Caco-2 (cell line): ENCODE measurements at regions not wholly inside any gene's neighbourhood (a gene's known extent, or its start where the extent isn't known, plus 50 kb on each side); places are given as distances from the start of the nearest gene placed in this dataset.

ENCODE experiments used
- BruUV-seq: library from RNA; stranded (reverse); fragments of 400-500 nt; replicated peaks from 2 replicates; lab custom pipeline; 2021; lab: Mats Ljungman, UMichigan
- CTCF ChIA-PET: fragments of 300-600 bp; sonication (Branson Sonifier 250); formaldehyde crosslinking; loops from one replicate; lab custom pipeline; 2022; ENCODE audit warnings: antibody characterized with exemption; lab: Charles Lee
- POLR2A ChIA-PET: fragments of 300-600 bp; sonication (Branson Sonifier 250); formaldehyde crosslinking; loops from one replicate; lab custom pipeline; 2022; ENCODE audit warnings: antibody characterized with exemption; lab: Charles Lee
- DNase-seq, 2 experiments: peaks; one replicate each; pipeline versions ENCODE4 v3.0.0 to v3.0.0-alpha.2; 2020 to 2022
- H3K27me3 ChIP-seq: replicated peaks from 2 replicates; pipeline ENCODE4 v1.6.0; 2011; ENCODE audit warnings: low read length; ENCODE audit not compliant: control insufficient read depth, insufficient read depth
- H3K36me3 ChIP-seq: 2 replicates; pipeline ENCODE4 v1.5.1; 2011; ENCODE audit warnings: low read length; ENCODE audit not compliant: control insufficient read depth, insufficient read depth
- H3K4me1 ChIP-seq: fragments of 250-450 bp; sonication (Bioruptor Pico); 2 replicates; pipeline ENCODE4 v1.5.1; 2020; ENCODE audit warnings: mild to moderate bottlenecking
- H3K4me3 ChIP-seq: 2 replicates; pipeline ENCODE4 v1.5.1; 2011; ENCODE audit warnings: low read depth, mild to moderate bottlenecking, control low read depth, low read length
- H3K9me3 ChIP-seq: fragments of 250-450 bp; sonication (Bioruptor Pico); 2 replicates; pipeline ENCODE4 v1.5.1; 2020; ENCODE audit warnings: mild to moderate bottlenecking, moderate library complexity
- H3K27ac Mint-ChIP-seq: one replicate; pipeline ENCODE4 v1.8.0; 2022; ENCODE audit warnings: mixed read lengths; ENCODE audit not compliant: unreplicated experiment
- H3K27me3 Mint-ChIP-seq: one replicate; pipeline ENCODE4 v1.8.0; 2022; ENCODE audit warnings: mixed read lengths; ENCODE audit not compliant: insufficient read depth, unreplicated experiment
- H3K36me3 Mint-ChIP-seq: one replicate; pipeline ENCODE4 v1.8.0; 2022; ENCODE audit warnings: mild to moderate bottlenecking, mixed read lengths; ENCODE audit not compliant: insufficient read depth, unreplicated experiment
- H3K4me1 Mint-ChIP-seq: one replicate; pipeline ENCODE4 v1.8.0; 2022; ENCODE audit warnings: low read depth, mixed read lengths; ENCODE audit not compliant: unreplicated experiment
- H3K4me3 Mint-ChIP-seq: one replicate; pipeline ENCODE4 v1.8.0; 2022; ENCODE audit warnings: mild to moderate bottlenecking, moderate library complexity, mixed read lengths; ENCODE audit not compliant: unreplicated experiment
- H3K9me3 Mint-ChIP-seq: one replicate; pipeline ENCODE4 v1.8.0; 2022; ENCODE audit warnings: mixed read lengths; ENCODE audit not compliant: unreplicated experiment
- intact Hi-C: fragments of 100-400 bp; cut with micrococcal nuclease; formaldehyde crosslinking; loops from one replicate; pipeline ENCODE4 v1.10.0; 2022; ENCODE audit not compliant: unreplicated experiment
- TF ChIP-seq, protein P1 (sequence below), 2 experiments: fragments of 200-600 bp in 1 of 2; IDR thresholded peaks; 1 replicate in 1 of 2; 2 replicates in 1 of 2; pipeline versions ENCODE4 v1.5.1 to v1.8.0; 2011 to 2022; ENCODE audit warnings: antibody characterized with exemption in 1 of 2, control low read depth in 1 of 2, inconsistent platforms in 1 of 2, low read depth in 1 of 2, low read length in 1 of 2, mild to moderate bottlenecking in 1 of 2, moderate library complexity in 1 of 2; ENCODE audit not compliant: insufficient read depth in 1 of 2, severe bottlenecking in 1 of 2, unreplicated experiment in 1 of 2

DNA sequence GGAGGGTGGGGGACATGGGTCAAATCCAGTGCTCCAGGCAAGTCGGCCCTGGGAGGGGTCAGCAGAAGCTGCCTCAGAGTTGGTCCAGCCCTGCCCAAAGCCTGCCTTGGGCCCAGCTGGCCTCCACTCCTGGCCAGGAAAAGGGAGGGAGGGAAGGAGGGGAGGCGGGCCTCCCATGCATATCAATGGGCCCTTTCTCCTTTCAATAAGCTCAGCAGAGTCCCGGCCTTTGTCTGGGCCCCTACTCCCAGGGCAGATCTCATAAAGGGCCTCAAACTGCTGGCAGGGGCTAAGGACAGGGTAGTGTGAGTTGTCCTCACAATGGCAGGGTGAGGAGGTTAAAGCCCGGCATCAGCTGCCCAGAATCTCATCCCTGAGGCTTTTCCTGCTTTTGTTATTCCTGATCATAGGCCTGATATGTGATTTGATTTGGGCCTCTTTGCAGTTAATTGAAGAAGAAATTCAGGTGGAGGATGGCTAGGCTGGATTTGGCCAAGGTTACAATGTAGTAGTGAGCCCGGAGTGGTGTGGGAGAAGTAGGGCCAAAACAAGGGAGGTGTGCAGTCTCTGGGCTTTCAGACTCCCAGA, 121.1 kb upstream of the ATP6AP2 start:
- Histone ChIP-seq H3K36me3 (no peaks in the 10 kb centered on the region), H3K4me3 (no peak overlapping the region), H3K4me1 (no peaks in the 10 kb centered on the region), H3K27me3 (no peaks in the 10 kb centered on the region), H3K9me3 (no peaks in the 10 kb centered on the region)
- Mint-ChIP-seq H3K4me1 (no peaks in the 10 kb centered on the region), H3K27me3 (no peaks in the 10 kb centered on the region), H3K9me3 (peaks cover 6% of the 10 kb centered on the region), H3K4me3 (no peak overlapping the region), H3K27ac (no peak overlapping the region), H3K36me3 (no peaks in the 10 kb centered on the region)
- no TSS peak for BruUV-seq
- intact Hi-C loops = loop anchor here (10.0 kb wide), 1 partner anchor 195 kb away; no protein-coding TSS in a partner anchor
- CTCF ChIA-PET = no interaction called here
- no peak for DNase-seq
- TF ChIP-seq, protein P1, sequence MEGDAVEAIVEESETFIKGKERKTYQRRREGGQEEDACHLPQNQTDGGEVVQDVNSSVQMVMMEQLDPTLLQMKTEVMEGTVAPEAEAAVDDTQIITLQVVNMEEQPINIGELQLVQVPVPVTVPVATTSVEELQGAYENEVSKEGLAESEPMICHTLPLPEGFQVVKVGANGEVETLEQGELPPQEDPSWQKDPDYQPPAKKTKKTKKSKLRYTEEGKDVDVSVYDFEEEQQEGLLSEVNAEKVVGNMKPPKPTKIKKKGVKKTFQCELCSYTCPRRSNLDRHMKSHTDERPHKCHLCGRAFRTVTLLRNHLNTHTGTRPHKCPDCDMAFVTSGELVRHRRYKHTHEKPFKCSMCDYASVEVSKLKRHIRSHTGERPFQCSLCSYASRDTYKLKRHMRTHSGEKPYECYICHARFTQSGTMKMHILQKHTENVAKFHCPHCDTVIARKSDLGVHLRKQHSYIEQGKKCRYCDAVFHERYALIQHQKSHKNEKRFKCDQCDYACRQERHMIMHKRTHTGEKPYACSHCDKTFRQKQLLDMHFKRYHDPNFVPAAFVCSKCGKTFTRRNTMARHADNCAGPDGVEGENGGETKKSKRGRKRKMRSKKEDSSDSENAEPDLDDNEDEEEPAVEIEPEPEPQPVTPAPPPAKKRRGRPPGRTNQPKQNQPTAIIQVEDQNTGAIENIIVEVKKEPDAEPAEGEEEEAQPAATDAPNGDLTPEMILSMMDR (IDR thresholded peaks at IDR 0.05; ENCODE audit: insufficient read depth in 1 of 2, low read depth in 1 of 2, low read length in 1 of 2, severe bottlenecking in 1 of 2, unreplicated experiment in 1 of 2) = no peak
- POLR2A ChIA-PET = no interaction called here

DNA sequence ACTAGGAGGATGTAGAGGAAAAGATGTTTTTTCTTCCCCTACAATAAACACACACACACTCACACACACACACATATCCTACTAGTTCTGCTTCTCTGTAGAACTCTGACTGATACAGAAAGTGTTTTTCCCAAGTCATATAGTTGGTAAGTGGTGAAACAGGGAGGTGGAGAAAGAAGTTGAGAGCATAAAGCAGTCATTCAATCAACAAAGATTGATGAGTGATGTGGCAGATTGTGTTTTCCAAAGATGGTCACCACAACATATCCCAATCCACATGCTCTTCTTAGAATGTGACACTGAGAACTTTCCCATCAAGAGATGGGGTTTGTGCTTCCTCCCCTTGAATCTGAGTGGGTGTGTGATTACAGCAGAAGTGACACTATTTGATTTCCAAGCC, 123.4 kb upstream of the ATP6AP2 start:
- ChIA-PET POLR2A (no interaction called here), CTCF (no interaction called here)
- intact Hi-C loops = no loop called here
- Mint-ChIP-seq H3K27ac (no peak overlapping the region), H3K9me3 (peaks cover 8% of the 10 kb centered on the region), H3K36me3 (no peaks in the 10 kb centered on the region), H3K27me3 (no peaks in the 10 kb centered on the region), H3K4me1 (no peaks in the 10 kb centered on the region), H3K4me3 (no peak overlapping the region)
- no TSS peak for BruUV-seq
- TF ChIP-seq, protein P1 (IDR thresholded peaks at IDR 0.05; ENCODE audit: insufficient read depth in 1 of 2, low read depth in 1 of 2, low read length in 1 of 2, severe bottlenecking in 1 of 2, unreplicated experiment in 1 of 2) = no peak
- no peaks in the 10 kb centered on the region for H3K4me1 ChIP-seq
- H3K9me3 ChIP-seq = no peaks in the 10 kb centered on the region
- H3K27me3 ChIP-seq = no peaks in the 10 kb centered on the region
- no peaks in the 10 kb centered on the region for H3K36me3 ChIP-seq
- no peak overlapping the region for H3K4me3 ChIP-seq
- no peak for DNase-seq

DNA sequence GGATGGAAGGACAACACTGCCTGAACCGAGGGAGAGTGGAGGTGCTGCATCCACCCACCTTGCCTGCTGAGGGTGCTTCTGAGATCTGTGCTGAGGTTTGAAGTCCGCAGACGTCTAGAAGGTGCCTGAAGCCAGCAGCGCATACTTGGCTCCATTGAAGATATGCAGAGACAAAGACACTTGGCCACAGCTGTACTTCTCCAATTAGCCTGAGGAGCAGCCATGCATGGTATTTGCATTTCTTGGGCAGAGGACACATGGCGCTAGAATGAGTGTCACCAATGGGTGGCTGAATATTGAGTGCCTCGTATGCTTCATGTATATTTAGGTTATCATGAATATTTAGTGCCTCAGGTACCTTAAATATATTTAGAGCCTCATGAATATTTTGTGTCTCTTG, 128.7 kb upstream of the ATP6AP2 start:
- BruUV-seq = no TSS peak
- Histone ChIP-seq H3K4me3 (no peak overlapping the region), H3K4me1 (no peaks in the 10 kb centered on the region), H3K9me3 (no peaks in the 10 kb centered on the region), H3K27me3 (no peaks in the 10 kb centered on the region), H3K36me3 (no peaks in the 10 kb centered on the region)
- intact Hi-C loops = no loop called here
- Mint-ChIP-seq H3K4me3 (no peak overlapping the region), H3K4me1 (no peaks in the 10 kb centered on the region), H3K36me3 (no peaks in the 10 kb centered on the region), H3K27ac (no peak overlapping the region), H3K9me3 (peaks cover 8% of the 10 kb centered on the region), H3K27me3 (peaks cover 2% of the 10 kb centered on the region)
- TF ChIP-seq, protein P1 (IDR thresholded peaks at IDR 0.05; ENCODE audit: insufficient read depth in 1 of 2, low read depth in 1 of 2, low read length in 1 of 2, severe bottlenecking in 1 of 2, unreplicated experiment in 1 of 2) = no peak
- CTCF ChIA-PET = no interaction called here
- POLR2A ChIA-PET = no interaction called here
- no peak for DNase-seq
